ENCODE measurements at regions not wholly inside any gene's neighbourhood (a gene's known extent, or its start where the extent isn't known, plus 50 kb on each side); places are given as distances from the start of the nearest gene placed in this dataset.

- TF ChIP-seq YY1 (IDR thresholded peaks at IDR 0.05; ENCODE audit: low read depth): no peak
- TF ChIP-seq TEAD4 (IDR thresholded peaks at IDR 0.05; ENCODE audit: borderline replicate concordance, insufficient read depth): no peak
- no peak for TF ChIP-seq CHD2 (IDR thresholded peaks at IDR 0.05; ENCODE audit: low read length, partially characterized antibody)
- no peak for TF ChIP-seq SIN3A (IDR thresholded peaks at IDR 0.05; ENCODE audit: borderline replicate concordance, low read depth, low read length)
- TF ChIP-seq REST (IDR thresholded peaks at IDR 0.05; ENCODE audit: low read depth, low read length): no peak
- TF ChIP-seq CTCF (IDR thresholded peaks at IDR 0.05): no peak
- TF ChIP-seq JUND (IDR thresholded peaks at IDR 0.05): 0 out of 2 replicates have a peak, but pooled peaks have one; percentile 32
- TF ChIP-seq USF2 (IDR thresholded peaks at IDR 0.05; ENCODE audit: borderline replicate concordance, low read depth, low read length): no peak
Observed at GRCh38 chr5:51471630-51472029, 88.4 kb downstream of the ISL1 start.

All from SK-N-SH (cell line).